HG03439 (cell line): ENCODE measurements at regions not wholly inside any gene's neighbourhood (a gene's known extent, or its start where the extent isn't known, plus 50 kb on each side); places are given as distances from the start of the nearest gene placed in this dataset.
A peak's percentile ranks its signal among the peaks of the same experiment; 100 is the strongest.
"Not testable (repeated sequence)": the region's sequence is repeated elsewhere in the genome, so short reads cannot be mapped to it uniquely, and the experiment has no call there.

Experiments
- ATAC-seq: cut with Tn5 transposase; IDR thresholded peaks from one replicate; pipeline ENCODE4 v1.9.1; 2021; ENCODE audit warnings: mild to moderate bottlenecking, moderate library complexity; ENCODE audit not compliant: unreplicated experiment

DNA sequence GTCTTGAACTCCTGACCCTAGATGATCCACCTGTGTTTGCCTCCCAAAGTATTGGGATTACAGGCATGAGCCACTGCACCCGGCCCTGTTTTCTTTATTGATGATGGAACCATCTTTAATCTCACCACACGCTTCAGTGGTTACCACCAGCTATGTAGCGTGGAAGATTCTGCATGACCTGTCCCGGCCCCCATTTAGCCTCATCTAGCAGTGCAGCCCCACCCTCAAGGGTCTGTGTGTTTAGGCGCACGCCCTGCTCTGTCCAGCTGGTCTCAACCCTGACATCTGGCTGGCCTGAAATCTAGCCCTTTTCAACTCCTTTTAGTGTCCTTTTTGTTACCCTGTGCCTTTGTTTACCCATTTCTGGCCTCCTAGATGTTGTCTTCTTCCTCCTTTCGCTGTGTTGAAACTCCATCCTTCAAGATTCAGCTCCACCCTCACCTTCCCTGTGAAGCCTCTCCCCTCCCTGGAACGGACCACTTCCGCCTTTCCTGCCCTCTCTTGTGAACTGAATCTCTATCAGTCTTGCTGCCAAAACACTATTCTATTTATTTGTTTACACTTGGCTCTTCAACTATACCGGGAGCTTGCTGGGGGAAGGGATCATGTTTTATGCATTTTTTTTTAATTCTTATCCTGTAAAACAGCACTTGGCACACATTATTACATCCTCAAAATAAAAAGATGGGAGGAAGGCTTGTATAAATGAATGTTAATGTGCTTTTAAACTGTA, 101.0 kb upstream of the MTHFD1L start:
- no peak for ATAC-seq

DNA sequence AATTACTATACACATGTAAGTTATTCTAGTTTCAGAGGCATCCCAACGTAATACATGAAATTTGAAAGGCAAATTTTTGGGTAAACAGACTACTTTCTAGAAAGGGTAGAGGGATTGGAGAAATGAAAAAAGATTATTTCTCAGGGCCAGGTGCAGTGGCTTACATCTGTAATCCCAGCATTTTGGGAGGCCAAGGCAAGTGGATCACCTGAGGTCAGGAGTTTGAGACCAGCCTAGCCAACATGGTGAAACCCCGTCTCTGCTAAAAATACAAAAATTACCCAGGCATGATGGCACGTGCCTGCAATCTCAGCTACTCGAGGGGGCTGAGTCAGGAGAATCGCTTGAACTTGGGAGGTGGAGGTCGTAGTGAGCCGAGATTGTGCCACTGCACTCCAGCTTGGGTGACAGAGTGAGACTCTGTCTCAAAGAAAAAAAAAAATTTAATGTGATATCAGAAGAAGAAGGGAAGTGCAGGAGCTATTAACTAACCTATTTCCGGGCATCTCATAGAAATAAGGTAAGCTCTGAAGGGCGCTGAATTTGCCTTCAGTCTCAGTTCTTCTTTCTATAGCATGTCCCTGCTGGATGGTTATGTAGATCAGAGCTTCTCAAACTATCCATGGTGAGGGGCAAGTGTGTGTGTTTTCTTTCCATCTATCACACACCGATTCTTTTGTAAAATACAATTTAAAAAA, 100.3 kb upstream of the MTHFD1L start:
- peak; percentile 82 for ATAC-seq

DNA sequence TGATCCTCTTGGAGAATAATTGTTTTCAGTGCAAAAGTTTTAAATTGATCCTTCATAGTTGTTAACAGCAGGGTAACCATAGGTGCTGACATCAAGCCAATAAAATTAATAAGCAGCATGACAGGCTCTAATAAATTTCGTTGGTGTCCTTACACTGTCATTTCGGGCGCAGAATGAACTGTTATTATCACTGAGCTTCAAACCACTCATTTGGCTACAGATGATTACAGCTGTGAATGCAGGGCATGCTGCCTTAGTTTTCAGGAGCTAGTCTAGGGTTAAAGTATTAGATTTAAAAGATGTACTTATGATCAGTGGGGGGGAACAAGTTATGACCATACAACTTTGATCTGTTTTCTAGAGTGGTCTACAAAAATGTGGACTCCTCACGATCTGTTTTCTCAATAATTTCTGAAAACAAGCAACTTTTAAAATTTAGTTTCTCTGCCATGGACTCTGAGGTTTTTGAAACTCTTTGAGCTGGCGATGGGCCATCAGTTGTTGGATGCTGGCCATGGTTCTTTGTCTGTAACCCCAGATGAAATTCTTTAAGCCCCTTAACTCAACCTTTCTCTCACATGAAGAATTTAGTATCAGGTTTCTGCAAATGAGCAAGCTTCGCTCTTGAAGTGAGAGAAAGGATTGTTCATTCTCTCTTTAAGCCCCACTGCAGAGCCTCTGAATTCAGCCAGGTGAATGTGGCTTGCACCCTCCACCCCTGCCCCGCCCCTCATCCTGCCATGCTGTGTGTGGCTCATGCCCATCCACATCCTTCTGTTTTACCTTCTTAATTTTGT, 99.1 kb upstream of the MTHFD1L start:
- ATAC-seq: no peak

DNA sequence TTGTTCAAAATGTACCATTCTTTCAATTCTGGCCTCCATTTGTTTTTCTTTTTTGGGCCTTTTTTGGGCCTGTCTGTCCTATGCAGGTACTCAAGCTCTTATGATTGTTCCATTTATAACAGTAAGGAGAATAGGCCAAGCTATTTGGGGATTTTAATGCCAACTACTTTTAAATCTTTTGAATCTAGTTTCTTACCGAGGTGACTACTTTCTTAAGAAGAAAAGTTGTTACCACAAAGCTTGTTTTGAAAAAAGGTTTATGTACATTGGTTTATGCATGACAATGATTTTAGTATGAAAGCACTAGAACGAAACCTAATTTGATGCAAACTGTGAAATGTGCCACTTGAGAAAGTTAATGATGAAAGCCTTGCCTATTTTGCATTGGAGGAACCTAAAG, 98.3 kb upstream of the MTHFD1L start:
- no peak for ATAC-seq

DNA sequence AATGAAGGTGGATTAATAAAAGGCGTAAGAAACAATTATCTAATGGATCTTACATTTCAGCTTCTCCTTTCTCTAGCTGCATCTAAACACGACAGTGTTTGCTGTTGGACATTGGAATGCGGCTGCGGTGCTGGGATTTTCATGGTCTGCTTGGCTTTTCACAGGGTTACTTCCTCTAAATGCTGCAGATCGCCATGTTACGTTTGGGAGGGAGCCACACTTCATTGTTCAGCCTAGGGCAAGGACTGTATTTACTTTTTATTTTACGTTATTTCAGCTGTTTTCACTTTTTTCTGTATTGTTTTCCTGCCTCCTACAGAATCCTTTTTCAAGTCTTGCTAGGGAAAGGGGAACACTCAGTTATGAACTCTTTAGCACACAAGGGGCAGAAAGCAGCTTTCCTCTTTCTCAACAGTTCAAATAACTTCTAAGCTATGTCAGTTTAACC, 97.9 kb upstream of the MTHFD1L start:
- ATAC-seq: no peak

DNA sequence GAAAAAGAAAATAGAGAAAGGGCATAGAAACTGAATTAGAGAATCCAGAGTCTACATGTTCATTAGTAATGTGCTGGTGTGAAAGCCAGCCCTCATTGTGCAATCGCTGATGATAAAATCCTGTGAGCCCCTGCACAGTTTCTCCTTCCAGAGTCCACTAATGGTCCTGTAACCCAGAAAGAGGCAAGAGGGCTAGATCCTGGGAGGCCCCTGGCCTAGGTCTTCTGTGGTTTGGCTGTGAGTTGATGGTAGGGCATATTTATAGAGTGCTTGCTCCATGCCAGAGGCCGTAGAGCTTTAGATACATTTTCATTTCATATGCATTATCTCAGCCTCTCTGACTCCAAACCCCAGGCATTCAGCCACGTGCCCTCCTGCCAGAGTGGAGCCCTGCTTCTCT, 94.9 kb upstream of the MTHFD1L start:
- no peak for ATAC-seq

GRCh38 chr6:150773969-150774368, 91.5 kb upstream of the MTHFD1L start:
- no peak for ATAC-seq

- ATAC-seq: no peak
These were observed 89.9 kb upstream of the MTHFD1L start for GRCh38 chr6:150775415-150776203.

DNA sequence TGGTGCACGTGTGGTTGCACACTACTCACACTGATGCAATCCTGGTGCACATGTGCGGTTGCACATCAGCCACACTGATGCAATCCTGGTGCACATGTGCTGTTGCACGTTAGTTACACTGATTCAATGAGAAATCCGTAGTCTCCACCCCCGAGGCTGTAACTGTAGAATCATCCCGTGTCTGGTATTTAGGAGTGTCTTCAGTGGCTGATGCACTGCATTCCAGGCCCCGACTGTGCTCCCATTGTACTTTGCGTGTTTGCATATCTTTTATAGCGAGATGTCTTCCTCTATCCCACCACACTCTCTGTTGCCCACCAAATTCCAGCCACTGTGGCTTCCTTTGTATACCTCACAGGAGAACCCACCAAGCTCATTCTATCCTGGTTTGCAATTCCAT, 87.8 kb upstream of the MTHFD1L start:
- no peak for ATAC-seq

DNA sequence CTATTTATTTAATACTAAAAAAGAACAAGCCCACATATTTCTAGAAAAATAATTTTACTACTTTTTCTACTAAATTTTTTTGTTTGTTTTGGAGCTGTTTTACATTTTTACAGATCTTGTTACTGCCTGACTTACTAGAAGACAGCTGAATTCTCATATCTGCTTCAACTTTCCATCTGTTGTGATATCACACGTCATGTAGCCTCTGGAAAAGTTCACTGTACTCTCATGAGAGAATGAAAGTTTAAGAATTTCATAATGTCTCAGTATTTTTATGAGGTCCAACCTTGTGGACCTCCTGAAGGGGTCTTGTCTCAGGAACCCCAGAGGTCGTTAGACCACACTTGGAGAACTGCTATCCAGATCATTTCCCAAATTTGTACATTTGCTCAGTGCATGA, 81.7 kb upstream of the MTHFD1L start:
- no peak for ATAC-seq

- ATAC-seq: no peak
These were observed 78.1 kb upstream of the MTHFD1L start for GRCh38 chr6:150787429-150787828.

- ATAC-seq: no peak
These were observed 77.4 kb upstream of the MTHFD1L start for GRCh38 chr6:150788089-150788488.

DNA sequence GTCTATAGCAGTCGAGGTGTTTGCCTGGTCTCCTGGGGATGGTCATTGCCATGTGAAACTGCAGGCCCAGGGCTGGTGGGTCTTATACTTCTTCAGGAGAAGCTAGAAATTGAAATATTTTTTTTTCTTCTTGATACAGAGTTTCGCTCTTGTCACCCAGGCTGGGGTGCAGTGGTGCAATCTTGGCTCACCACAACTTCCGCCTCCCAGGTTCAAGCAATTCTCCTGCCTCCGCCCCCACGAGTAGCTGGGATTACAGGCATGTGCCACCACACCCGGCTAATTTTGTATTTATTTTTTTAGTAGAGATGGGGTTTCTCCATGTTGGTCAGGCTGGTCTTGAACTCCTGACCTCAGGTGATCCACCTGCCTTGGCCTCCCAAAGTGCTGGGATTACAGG, 75.6 kb upstream of the MTHFD1L start:
- ATAC-seq: not testable (repeated sequence)

DNA sequence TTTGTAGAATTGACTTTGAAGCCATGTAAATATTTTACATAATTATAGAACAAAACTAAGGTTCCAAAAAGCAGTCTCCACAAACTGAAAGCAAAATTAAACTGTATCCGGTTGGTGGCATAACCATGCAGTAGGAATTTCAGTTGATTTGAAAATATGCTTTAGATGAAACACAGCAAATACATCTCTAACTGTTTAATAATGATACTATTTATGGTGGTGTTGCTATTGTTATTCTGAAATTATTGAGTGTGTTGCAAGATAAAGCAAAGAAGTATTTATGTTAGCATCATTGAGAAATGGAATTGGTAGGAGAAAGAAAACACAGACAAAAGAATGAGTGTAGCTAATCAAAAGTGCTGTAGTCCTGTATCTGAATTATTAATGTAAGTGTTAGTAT, 73.8 kb upstream of the MTHFD1L start:
- no peak for ATAC-seq

DNA sequence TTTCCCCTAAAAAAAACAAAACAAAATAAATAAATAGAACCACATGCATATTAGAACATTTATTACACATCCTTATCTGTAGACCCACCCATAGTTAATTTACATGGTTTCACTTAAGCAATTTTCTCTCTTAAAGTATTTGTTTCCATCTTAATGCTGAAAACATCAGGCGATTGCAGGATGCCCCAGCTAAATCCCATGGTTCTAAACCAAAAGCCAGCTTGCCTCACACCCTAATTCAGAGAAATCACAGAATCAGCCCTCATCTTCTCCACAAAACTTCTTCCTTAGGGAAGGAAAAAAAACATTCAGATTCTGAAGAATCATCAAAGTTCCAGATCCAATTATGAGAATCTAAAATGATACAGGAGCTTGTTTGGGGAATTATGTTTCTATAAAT, 67.6 kb upstream of the MTHFD1L start:
- ATAC-seq: no peak

DNA sequence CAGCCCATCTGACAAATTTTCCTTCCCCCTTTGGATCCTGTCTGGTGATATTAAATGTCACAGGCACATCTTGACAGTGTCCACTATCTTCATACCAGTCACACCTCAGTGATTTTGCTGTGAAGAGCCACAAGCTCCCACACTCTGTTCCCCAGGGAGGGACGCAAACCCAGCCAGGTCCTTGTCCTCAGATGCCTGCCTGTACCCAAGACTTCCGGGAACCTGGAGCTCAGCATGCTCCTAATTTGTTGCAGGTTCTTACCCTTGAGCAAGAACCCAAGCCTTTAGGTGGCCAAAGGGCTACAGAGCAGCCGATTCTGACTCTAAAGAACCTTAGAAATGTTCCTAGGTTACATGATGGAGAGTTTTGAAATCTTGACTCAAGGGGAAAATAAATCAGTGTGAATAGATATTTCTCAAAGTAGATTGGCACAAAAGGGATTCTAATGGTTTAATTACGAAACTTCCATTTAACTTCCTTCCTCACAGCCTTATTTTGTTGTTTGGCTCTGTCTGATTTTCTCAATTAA, 66.2 kb upstream of the MTHFD1L start:
- ATAC-seq: no peak

- no peak for ATAC-seq
These were observed 64.7 kb upstream of the MTHFD1L start for GRCh38 chr6:150800674-150801314.

GRCh38 chr6:150806790-150807189, 58.7 kb upstream of the MTHFD1L start:
- no peak for ATAC-seq

DNA sequence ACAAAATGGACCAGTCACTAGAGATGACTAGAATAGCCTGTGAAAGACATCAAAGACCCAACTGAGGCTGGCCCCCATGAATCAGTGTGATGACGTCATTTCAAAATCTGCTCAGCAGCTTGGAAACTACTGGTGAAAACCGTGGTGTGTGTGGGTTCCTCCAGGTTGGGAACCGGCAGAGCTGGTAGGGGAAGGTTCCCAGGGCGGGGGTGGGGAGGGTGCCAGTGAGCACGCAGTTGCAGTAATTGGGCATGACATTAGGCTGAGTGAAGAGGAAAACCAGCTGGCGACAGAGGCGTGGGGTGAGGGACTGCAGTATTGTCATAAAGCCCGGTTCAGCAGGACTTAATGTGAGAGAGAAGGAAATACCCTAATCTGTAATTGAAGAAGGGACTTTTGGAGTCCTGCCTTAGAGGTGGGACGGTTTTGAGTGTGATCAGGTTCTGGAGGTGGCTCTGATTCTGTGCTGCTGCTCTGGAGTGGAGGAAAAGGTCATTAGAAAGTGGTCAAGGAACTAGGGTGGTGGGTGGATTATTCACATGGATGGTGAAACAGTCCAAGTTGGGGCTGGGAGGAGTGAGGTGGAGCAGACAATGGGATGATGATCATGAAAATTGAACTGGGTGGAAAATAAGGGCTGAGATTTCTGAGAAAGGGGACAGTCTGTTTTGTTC, 52.0 kb upstream of the MTHFD1L start:
- ATAC-seq: peak; percentile 56

GRCh38 chr6:150813993-150814359, 51.5 kb upstream of the MTHFD1L start:
- peak; percentile 50 for ATAC-seq
